Vagina (tissue), 2 donors: ENCODE measurements at regions not wholly inside any gene's neighbourhood (a gene's known extent, or its start where the extent isn't known, plus 50 kb on each side); places are given as distances from the start of the nearest gene placed in this dataset.

Experiments
- DNase-seq, 2 donors: peaks; one replicate each; pipeline ENCODE4 v3.0.0-alpha.2; 2017; ENCODE audit errors: extremely low spot score in 2 of 2
- H3K27ac ChIP-seq: fragments of 200-600 bp; sonication (generic); one replicate; pipeline ENCODE4 v1.5.1; 2019
- H3K27me3 ChIP-seq: fragments of 200-600 bp; sonication (generic); one replicate; pipeline ENCODE4 v1.5.1; 2019
- H3K36me3 ChIP-seq, 2 donors: fragments of 200-600 bp; sonication (generic); one replicate each; pipeline ENCODE4 v1.5.1; 2017 to 2019
- H3K4me1 ChIP-seq: fragments of 200-600 bp; sonication (generic); one replicate; pipeline ENCODE4 v1.5.1; 2019
- H3K4me3 ChIP-seq, 2 donors: fragments of 200-600 bp; sonication (generic); 1 replicate in 1 of 2; 2 replicates in 1 of 2; pipeline ENCODE4 v1.5.1; 2016 to 2019
- H3K9me3 ChIP-seq: fragments of 200-600 bp; sonication (generic); one replicate; pipeline ENCODE4 v1.5.1; 2019
- CTCF ChIP-seq, 3 experiments: fragments of 450-650 bp in 2 of 3; fragments of 200-600 bp in 1 of 3; sonication (generic) in 1 of 3; IDR thresholded peaks; one replicate each; pipeline ENCODE4 v1.5.1; 2017 to 2019; ENCODE audit warnings: antibody characterized with exemption in 3 of 3, mild to moderate bottlenecking in 2 of 3, moderate library complexity in 2 of 3
- POLR2A ChIP-seq, 2 donors: fragments of 450-650 bp; IDR thresholded peaks; one replicate each; pipeline ENCODE4 v1.6.1; 2017; ENCODE audit warnings: antibody characterized with exemption in 2 of 2, mild to moderate bottlenecking in 2 of 2, moderate library complexity in 2 of 2
- POLR2AphosphoS5 ChIP-seq, 2 donors: sonication (generic); formaldehyde crosslinking; IDR thresholded peaks; one replicate each; pipeline ENCODE4 v1.9.0; 2017; ENCODE audit warnings: antibody characterized with exemption in 2 of 2, mild to moderate bottlenecking in 2 of 2, low read depth in 1 of 2; ENCODE audit not compliant: insufficient read depth in 1 of 2
- intact Hi-C: fragments of 100-400 bp; cut with DNase I; formaldehyde crosslinking; loops from one replicate; pipeline ENCODE4 v1.15.1; 2023

DNA sequence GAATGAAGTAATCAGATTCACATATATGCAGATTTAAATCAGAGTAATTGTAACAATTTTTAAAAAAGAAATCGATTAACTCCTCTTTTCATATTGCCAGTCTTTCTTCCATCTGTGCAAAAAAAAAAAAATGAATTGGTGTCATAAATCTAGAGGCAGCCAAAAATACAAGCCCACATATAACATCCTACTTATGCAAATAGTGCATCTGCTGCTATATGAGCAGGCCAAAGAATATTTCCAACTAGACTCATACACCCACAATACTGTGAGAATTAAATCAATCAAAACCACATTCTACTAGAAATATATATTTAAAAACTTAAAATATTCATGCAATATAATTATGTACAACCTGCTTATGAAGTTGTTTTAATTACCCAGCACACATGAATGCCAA is 298.1 kb upstream of the TRAM1L1 start:
- no peaks in the 10 kb centered on the region for H3K4me1 ChIP-seq
- H3K4me3 ChIP-seq: no peak overlapping the region
- H3K9me3 ChIP-seq: no peaks in the 10 kb centered on the region
- no peaks in the 10 kb centered on the region for H3K27me3 ChIP-seq
- no peak for DNase-seq
- TF ChIP-seq CTCF (IDR thresholded peaks at IDR 0.05): no peak
- no peak for TF ChIP-seq POLR2A (IDR thresholded peaks at IDR 0.05)
- TF ChIP-seq POLR2AphosphoS5 (IDR thresholded peaks at IDR 0.05; ENCODE audit: insufficient read depth in 1 of 2, low read depth in 1 of 2): no peak
- H3K36me3 ChIP-seq: no peaks in the 10 kb centered on the region
- no peak overlapping the region for H3K27ac ChIP-seq
- intact Hi-C loops: no loop called here

GRCh38 chr4:117385526-117385925 is 300.1 kb upstream of the TRAM1L1 start:
- intact Hi-C loops: no loop called here
- no peaks in the 10 kb centered on the region for H3K27me3 ChIP-seq
- H3K4me3 ChIP-seq: no peak overlapping the region
- H3K36me3 ChIP-seq: no peaks in the 10 kb centered on the region
- DNase-seq: no peak
- no peak overlapping the region for H3K27ac ChIP-seq
- no peaks in the 10 kb centered on the region for H3K4me1 ChIP-seq
- no peaks in the 10 kb centered on the region for H3K9me3 ChIP-seq
- no peak for TF ChIP-seq POLR2A (IDR thresholded peaks at IDR 0.05)
- TF ChIP-seq CTCF (IDR thresholded peaks at IDR 0.05): no peak
- TF ChIP-seq POLR2AphosphoS5 (IDR thresholded peaks at IDR 0.05; ENCODE audit: insufficient read depth in 1 of 2, low read depth in 1 of 2): no peak

DNA sequence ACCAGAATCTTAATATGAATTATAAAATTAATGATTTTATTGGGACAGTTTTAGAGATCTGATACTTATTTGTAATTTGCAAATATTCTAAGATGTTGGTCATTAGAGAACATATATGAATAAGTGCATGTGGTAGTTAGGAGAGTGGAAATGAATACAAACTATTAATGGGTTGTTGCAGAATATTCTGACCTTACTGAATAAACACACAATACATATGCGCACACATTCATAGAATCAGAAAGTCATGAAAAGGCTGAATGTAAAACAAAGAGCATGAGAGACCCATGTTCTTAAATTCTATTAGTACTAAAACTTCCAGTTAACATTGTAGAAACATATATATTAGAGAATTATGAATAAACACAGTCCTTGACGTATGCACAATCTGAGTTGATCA is 301.7 kb upstream of the TRAM1L1 start:
- no peak overlapping the region for H3K4me3 ChIP-seq

GRCh38 chr4:117400039-117400835 is 314.9 kb upstream of the TRAM1L1 start:
- H3K27ac ChIP-seq: no peak overlapping the region
- no peak for DNase-seq
- TF ChIP-seq POLR2AphosphoS5 (IDR thresholded peaks at IDR 0.05; ENCODE audit: insufficient read depth in 1 of 2, low read depth in 1 of 2): no peak
- no peak for TF ChIP-seq CTCF (IDR thresholded peaks at IDR 0.05)
- no peak for TF ChIP-seq POLR2A (IDR thresholded peaks at IDR 0.05)
- H3K4me3 ChIP-seq: no peak overlapping the region
- H3K4me1 ChIP-seq: no peaks in the 10 kb centered on the region
- intact Hi-C loops: no loop called here
- H3K36me3 ChIP-seq: no peaks in the 10 kb centered on the region
- H3K9me3 ChIP-seq: no peaks in the 10 kb centered on the region
- no peaks in the 10 kb centered on the region for H3K27me3 ChIP-seq

More for the DNA sequence above, 301.7 kb upstream of the TRAM1L1 start:
- no peak for DNase-seq
- Histone ChIP-seq H3K27me3 (no peaks in the 10 kb centered on the region), H3K9me3 (no peaks in the 10 kb centered on the region), H3K27ac (no peak overlapping the region), H3K4me1 (no peaks in the 10 kb centered on the region), H3K36me3 (no peaks in the 10 kb centered on the region)
- TF ChIP-seq CTCF (IDR thresholded peaks at IDR 0.05) (no peak), POLR2AphosphoS5 (IDR thresholded peaks at IDR 0.05; ENCODE audit: insufficient read depth in 1 of 2, low read depth in 1 of 2) (no peak), POLR2A (IDR thresholded peaks at IDR 0.05) (no peak)
- intact Hi-C loops: no loop called here

GRCh38 chr4:117412661-117413060 is 327.3 kb upstream of the TRAM1L1 start:
- H3K36me3 ChIP-seq: no peaks in the 10 kb centered on the region
- DNase-seq: no peak
- TF ChIP-seq CTCF (IDR thresholded peaks at IDR 0.05): no peak
- no peak for TF ChIP-seq POLR2A (IDR thresholded peaks at IDR 0.05)
- TF ChIP-seq POLR2AphosphoS5 (IDR thresholded peaks at IDR 0.05; ENCODE audit: insufficient read depth in 1 of 2, low read depth in 1 of 2): no peak
- H3K27ac ChIP-seq: no peak overlapping the region
- no peaks in the 10 kb centered on the region for H3K9me3 ChIP-seq
- intact Hi-C loops: no loop called here
- H3K27me3 ChIP-seq: no peaks in the 10 kb centered on the region
- H3K4me3 ChIP-seq: no peak overlapping the region
- no peaks in the 10 kb centered on the region for H3K4me1 ChIP-seq
